ENCODE measurements at regions not wholly inside any gene's neighbourhood (a gene's known extent, or its start where the extent isn't known, plus 50 kb on each side); places are given as distances from the start of the nearest gene placed in this dataset.

DNA sequence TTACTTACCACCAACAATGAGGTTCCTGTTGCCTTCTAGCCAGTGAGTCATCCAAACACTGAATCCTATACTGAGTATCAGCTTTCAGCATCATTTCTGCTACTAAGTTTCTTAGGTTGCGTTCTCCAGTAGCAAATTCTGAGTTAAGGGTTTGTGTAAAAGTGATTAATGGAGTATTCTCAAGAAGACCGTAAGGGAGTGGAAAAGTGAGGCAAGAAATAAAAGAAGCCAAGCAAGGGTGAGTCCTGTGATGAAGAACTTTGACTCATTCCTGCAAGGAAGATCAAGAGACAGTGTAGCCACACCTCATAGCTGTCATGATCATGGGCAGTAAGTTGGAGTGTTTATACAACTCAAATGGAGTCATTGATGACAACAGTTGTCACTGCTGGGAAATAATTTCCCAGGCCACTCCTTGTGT is 446.2 kb downstream of the RAPGEF2 start (continued):
- no peak for TF ChIP-seq KDM1A (IDR thresholded peaks at IDR 0.05; ENCODE audit: borderline replicate concordance, low read length)

DNA sequence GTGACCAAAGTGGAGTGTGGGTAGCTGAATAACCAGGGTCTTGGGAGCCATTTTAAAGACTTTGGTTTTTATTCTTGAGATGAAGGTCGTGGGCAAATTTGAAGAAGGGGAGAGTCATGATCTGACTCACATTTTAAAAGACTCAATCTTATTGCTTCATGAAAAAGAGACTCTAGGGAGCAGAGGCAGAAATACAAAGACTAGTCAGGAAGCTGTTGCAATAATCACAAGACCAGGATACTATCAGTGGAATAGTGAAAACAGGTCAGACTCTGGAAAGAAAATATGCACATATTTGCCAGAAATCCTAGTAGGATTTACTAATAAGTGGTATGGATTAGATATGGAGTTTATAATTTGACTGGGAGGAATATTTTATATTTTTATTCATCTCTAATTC is 448.4 kb downstream of the RAPGEF2 start:
- Histone ChIP-seq H2BK5ac (ENCODE audit: low read depth, low read length) (no peak overlapping the region), H2BK20ac (ENCODE audit: low read length) (no peak overlapping the region), H2AK5ac (ENCODE audit: low read depth, low read length) (no peak overlapping the region), H3K18ac (ENCODE audit: extremely low read depth, low read length) (no peak overlapping the region), H3K27me3 (replicated peaks in 1 of 4; ENCODE audit: control insufficient read depth in 3 of 4, extremely low read depth in 1 of 4, insufficient read depth in 3 of 4, low read length in 3 of 4) (no peaks in the 10 kb centered on the region), H2BK12ac (ENCODE audit: low read depth, low read length) (no peak overlapping the region), H4K8ac (ENCODE audit: extremely low read depth, insufficient read depth, low read length) (no peak overlapping the region), H3K9ac (replicated peaks in 1 of 4; ENCODE audit: extremely low read depth in 1 of 4, low read depth in 3 of 4, low read length in 3 of 4) (no peak overlapping the region), H3K79me2 (ENCODE audit: control insufficient read depth in 1 of 2, insufficient read depth in 2 of 2, low read length in 2 of 2) (no peaks in the 10 kb centered on the region), H3K14ac (ENCODE audit: insufficient read length) (no peak overlapping the region), H4K5ac (ENCODE audit: insufficient read length, low read depth, low read length) (no peak overlapping the region), H3K27ac (ENCODE audit: low read depth, low read length) (no peak overlapping the region), H3K4me3 (ENCODE audit: extremely low read depth in 1 of 4, insufficient read depth in 2 of 4, low read depth in 3 of 4, low read length in 4 of 4) (no peak overlapping the region), H2BK15ac (ENCODE audit: low read length) (no peak overlapping the region), H2AFZ (ENCODE audit: low read length) (no peak overlapping the region), H4K20me1 (replicated peaks in 1 of 2; ENCODE audit: control insufficient read depth in 1 of 2, insufficient read depth in 2 of 2, low read length in 2 of 2) (no peaks in the 10 kb centered on the region), H3K56ac (replicated peaks; ENCODE audit: insufficient read length, low read depth, low read length) (no peak overlapping the region), H2BK120ac (replicated peaks; ENCODE audit: low read depth, low read length) (no peak overlapping the region), H3K4me2 (ENCODE audit: insufficient read depth in 1 of 2, low read depth in 2 of 2, low read length in 2 of 2) (no peak overlapping the region), H3K4ac (replicated peaks; ENCODE audit: insufficient read length, low read depth, low read length) (no peak overlapping the region), H3K36me3 (ENCODE audit: control insufficient read depth in 2 of 4, insufficient read depth in 4 of 4, low read length in 3 of 4) (no peaks in the 10 kb centered on the region), H3K23me2 (ENCODE audit: low read depth, low read length) (no peaks in the 10 kb centered on the region), H3K79me1 (ENCODE audit: low read depth, low read length) (no peaks in the 10 kb centered on the region), H3K9me3 (ENCODE audit: insufficient read depth in 2 of 2, low read depth in 1 of 2, low read length in 1 of 2) (no peaks in the 10 kb centered on the region), H3K23ac (ENCODE audit: insufficient read length) (no peak overlapping the region), H3K4me1 (replicated peaks in 1 of 4; ENCODE audit: control insufficient read depth in 3 of 4, insufficient read depth in 4 of 4, low read length in 3 of 4) (no peaks in the 10 kb centered on the region), H4K91ac (replicated peaks; ENCODE audit: insufficient read length, low read length) (no peak overlapping the region)
- CTCF ChIA-PET (ENCODE audit: partially characterized antibody) = interaction anchor here (1.3 kb wide), 1 partner anchor 10 kb away, joined by 4 read pairs; no protein-coding TSS in a partner anchor
- no peak for FAIRE-seq
- WGBS, 2 experiments (ENCODE audit: extremely low coverage in 1 of 2, insufficient coverage in 1 of 2, insufficient read length in 1 of 2, insufficient replicate concordance in 2 of 2, low coverage in 1 of 2, low lambda C conversion rate in 2 of 2, missing lambda C conversion rate in 1 of 2) = 94% methylated on average over 1 of the region's 1 CpG; no CpG with 5 or more reads in 1 of the 2 experiments
- DNase-seq (ENCODE audit: low read depth in 1 of 2, low spot score in 2 of 2) = no peak
- POLR2A ChIA-PET (ENCODE audit: partially characterized antibody) = no interaction called here
- no peak for TF ChIP-seq CEBPB (IDR thresholded peaks at IDR 0.05; ENCODE audit: low read depth, low read length)
- no peak for TF ChIP-seq POLR2A (IDR thresholded peaks at IDR 0.05; ENCODE audit: control extremely low read depth in 1 of 2, low read depth in 2 of 2, low read length in 2 of 2)

Measured in H1 (cell line).